ENCODE measurements at regions not wholly inside any gene's neighbourhood (a gene's known extent, or its start where the extent isn't known, plus 50 kb on each side); places are given as distances from the start of the nearest gene placed in this dataset.

- FAIRE-seq, result no peak
- CTCF ChIA-PET (ENCODE audit: low intra/inter-chr PET ratio, low total read pairs), result no interaction called here
- no peaks in the 10 kb centered on the region for H3K79me2 ChIP-seq (ENCODE audit: insufficient read depth, low read length)
These were observed 80.1 kb upstream of the SPHKAP start for GRCh38 chr2:228261546-228261945.

GRCh38 chr2:228257379-228257778 is 75.9 kb upstream of the SPHKAP start:
- no peak for TF ChIP-seq ZNF33B (CRISPR knock-in tag; IDR thresholded peaks at IDR 0.05)
- Histone ChIP-seq H3K4me1 (ENCODE audit: insufficient read depth, low read length) (no peaks in the 10 kb centered on the region), H3K9ac (ENCODE audit: insufficient read depth, low read depth, low read length) (no peak overlapping the region), H3K36me3 (replicated peaks in 1 of 2; ENCODE audit: control insufficient read depth in 1 of 2, insufficient read depth in 2 of 2, low read length in 2 of 2) (no peaks in the 10 kb centered on the region), H3K4me3 (replicated peaks in 1 of 3; ENCODE audit: insufficient read depth in 1 of 3, low read depth in 2 of 3, low read length in 3 of 3) (no peak overlapping the region), H3K27ac (ENCODE audit: extremely low read length, insufficient read depth, low read length) (no peak overlapping the region), H3K9me3 (ENCODE audit: low read length) (peaks cover 20% of the 10 kb centered on the region; the same call in 1 of the 2 replicates), H4K20me1 (ENCODE audit: insufficient read depth, low read length) (no peaks in the 10 kb centered on the region), H3K27me3 (ENCODE audit: control insufficient read depth in 1 of 2, insufficient read depth in 2 of 2, low read length in 2 of 2) (no peaks in the 10 kb centered on the region), H3K4me2 (ENCODE audit: low read depth, low read length) (no peak overlapping the region), H3K79me2 (ENCODE audit: insufficient read depth, low read length) (no peaks in the 10 kb centered on the region), H2AFZ (ENCODE audit: low read length) (no peak overlapping the region)
- intact Hi-C loops (cut with micrococcal nuclease; ENCODE audit: unreplicated experiment) (no loop called here), in situ Hi-C loops (cut with HindIII; ENCODE audit: extremely low pct_ligation_motif_present, low pct_unique_long_range_greater_than_20kb) (no loop called here)
- ChIA-PET CTCF (ENCODE audit: low intra/inter-chr PET ratio, low total read pairs) (no interaction called here), POLR2A (no interaction called here)
- FAIRE-seq, result no peak
- BruUV-seq (replicated peaks), result no TSS peak
- ATAC-seq, result no peak
- DNase-seq (ENCODE audit: low spot score), result no peak

More at GRCh38 chr2:228261546-228261945, 80.1 kb upstream of the SPHKAP start:
- intact Hi-C loops (cut with micrococcal nuclease; ENCODE audit: unreplicated experiment), result no loop called here
- WGBS (ENCODE audit: low lambda C conversion rate), result 3% methylated on average over 7 of the region's 7 CpGs
- Histone ChIP-seq H3K27ac (ENCODE audit: extremely low read length, insufficient read depth, low read length) (no peak overlapping the region), H3K36me3 (replicated peaks in 1 of 2; ENCODE audit: control insufficient read depth in 1 of 2, insufficient read depth in 2 of 2, low read length in 2 of 2) (no peaks in the 10 kb centered on the region), H2AFZ (ENCODE audit: low read length) (no peak overlapping the region), H3K4me2 (ENCODE audit: low read depth, low read length) (no peak overlapping the region), H3K9ac (ENCODE audit: insufficient read depth, low read depth, low read length) (no peak overlapping the region), H3K4me1 (ENCODE audit: insufficient read depth, low read length) (no peaks in the 10 kb centered on the region), H4K20me1 (ENCODE audit: insufficient read depth, low read length) (no peaks in the 10 kb centered on the region), H3K9me3 (ENCODE audit: low read length) (no peaks in the 10 kb centered on the region), H3K4me3 (replicated peaks in 1 of 3; ENCODE audit: insufficient read depth in 1 of 3, low read depth in 2 of 3, low read length in 3 of 3) (no peak overlapping the region), H3K27me3 (ENCODE audit: control insufficient read depth in 1 of 2, insufficient read depth in 2 of 2, low read length in 2 of 2) (no peaks in the 10 kb centered on the region)
- no peak for DNase-seq (ENCODE audit: low spot score)
- TF ChIP-seq MNT (IDR thresholded peaks at IDR 0.05) (peak; percentile 33; the same call in 1 of the 2 replicates), RBFOX2 (IDR thresholded peaks at IDR 0.05; ENCODE audit: low read depth, low read length) (no peak)
- no peak for ATAC-seq
- BruUV-seq (replicated peaks), result no TSS peak
- POLR2A ChIA-PET, result no interaction called here
- in situ Hi-C loops (cut with HindIII; ENCODE audit: extremely low pct_ligation_motif_present, low pct_unique_long_range_greater_than_20kb), result no loop called here

All from HepG2 (cell line).